ENCODE measurements at regions not wholly inside any gene's neighbourhood (a gene's known extent, or its start where the extent isn't known, plus 50 kb on each side); places are given as distances from the start of the nearest gene placed in this dataset.

DNA sequence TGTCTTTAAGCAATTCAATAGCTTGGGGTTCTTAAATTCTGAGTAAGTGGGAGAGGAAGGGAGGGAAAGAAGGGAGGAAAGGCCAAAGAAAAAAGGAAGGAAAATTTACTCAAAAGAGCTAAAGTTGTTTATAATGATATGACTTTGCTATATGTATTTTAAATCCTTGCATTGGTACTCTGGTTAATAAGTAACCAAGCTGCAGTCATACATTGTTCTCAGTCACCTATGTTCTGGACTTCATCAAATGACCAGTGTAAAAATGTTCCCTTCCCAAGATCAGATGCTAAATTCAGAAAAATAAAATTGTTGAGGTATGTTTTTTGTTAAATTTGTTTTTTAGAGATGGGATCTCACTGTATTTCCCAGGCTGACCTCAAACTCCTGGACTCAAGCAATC is 259.9 kb upstream of the CPNE8 start:
- TF ChIP-seq CTCF (IDR thresholded peaks at IDR 0.05; ENCODE audit: insufficient read depth, low read length, poor library complexity, severe bottlenecking) (no peak), EZH2phosphoT487 (conservative IDR thresholded peaks at IDR 0.05; ENCODE audit: low read length) (no peak)

Data from SU-DHL-6 (cell line).